ENCODE measurements at regions not wholly inside any gene's neighbourhood (a gene's known extent, or its start where the extent isn't known, plus 50 kb on each side); places are given as distances from the start of the nearest gene placed in this dataset.

GRCh38 chr6:23308166-23308565, 738.8 kb downstream of the HDGFL1 start:
- no peak overlapping the region for H3K4me3 ChIP-seq
- no peaks in the 10 kb centered on the region for H3K4me1 ChIP-seq
- intact Hi-C loops (cut with DNase I): no loop called here
- TF ChIP-seq CTCF (IDR thresholded peaks at IDR 0.05): no peak
- 63% methylated on average over 3 of the region's 3 CpGs for WGBS, 3 donors
- no peak for ATAC-seq
- no peak overlapping the region for H3K27ac ChIP-seq
- H3K9me3 ChIP-seq: no peaks in the 10 kb centered on the region
- no peaks in the 10 kb centered on the region for H3K36me3 ChIP-seq (ENCODE audit: insufficient read depth in 1 of 2, low read depth in 1 of 2)
- H3K27me3 ChIP-seq (ENCODE audit: insufficient read depth in 3 of 3, low read length in 2 of 3): no peaks in the 10 kb centered on the region
- no peak for DNase-seq

GRCh38 chr6:23311211-23311610, 741.8 kb downstream of the HDGFL1 start:
- no peaks in the 10 kb centered on the region for H3K4me1 ChIP-seq
- no peak for TF ChIP-seq CTCF (IDR thresholded peaks at IDR 0.05)
- no peaks in the 10 kb centered on the region for H3K36me3 ChIP-seq (ENCODE audit: insufficient read depth in 1 of 2, low read depth in 1 of 2)
- WGBS, 3 donors: 82 to 95% (median 87%) methylated on average over 2 of the region's 2 CpGs
- DNase-seq (no peak), ATAC-seq (no peak)
- H3K27me3 ChIP-seq (ENCODE audit: insufficient read depth in 3 of 3, low read length in 2 of 3): no peaks in the 10 kb centered on the region
- intact Hi-C loops (cut with DNase I): no loop called here
- no peak overlapping the region for H3K4me3 ChIP-seq
- no peak overlapping the region for H3K27ac ChIP-seq
- H3K9me3 ChIP-seq: no peaks in the 10 kb centered on the region

- H3K4me3 ChIP-seq: no peak overlapping the region
- H3K36me3 ChIP-seq (ENCODE audit: insufficient read depth in 1 of 2, low read depth in 1 of 2): no peaks in the 10 kb centered on the region
- intact Hi-C loops (cut with DNase I): no loop called here
- no peak overlapping the region for H3K27ac ChIP-seq
- no peak for ATAC-seq
- no peaks in the 10 kb centered on the region for H3K9me3 ChIP-seq
- H3K27me3 ChIP-seq (ENCODE audit: insufficient read depth in 3 of 3, low read length in 2 of 3): no peaks in the 10 kb centered on the region
- TF ChIP-seq CTCF (IDR thresholded peaks at IDR 0.05): no peak
- 47 to 90% (median 89%) methylated on average over 1 of the region's 1 CpG for WGBS, 3 donors
- no peaks in the 10 kb centered on the region for H3K4me1 ChIP-seq
- DNase-seq: no peak
These were observed 746.8 kb downstream of the HDGFL1 start for GRCh38 chr6:23316131-23316530.

GRCh38 chr6:23316931-23317330, 747.6 kb downstream of the HDGFL1 start:
- H3K36me3 ChIP-seq (ENCODE audit: insufficient read depth in 1 of 2, low read depth in 1 of 2): no peaks in the 10 kb centered on the region
- no peaks in the 10 kb centered on the region for H3K9me3 ChIP-seq
- no peaks in the 10 kb centered on the region for H3K4me1 ChIP-seq
- no peak overlapping the region for H3K4me3 ChIP-seq
- WGBS, 3 donors: 57 to 75% (median 66%) methylated on average over 1 of the region's 1 CpG
- H3K27ac ChIP-seq: no peak overlapping the region
- no peaks in the 10 kb centered on the region for H3K27me3 ChIP-seq (ENCODE audit: insufficient read depth in 3 of 3, low read length in 2 of 3)
- no peak for TF ChIP-seq CTCF (IDR thresholded peaks at IDR 0.05)
- ATAC-seq (no peak), DNase-seq (no peak)
- intact Hi-C loops (cut with DNase I): no loop called here

GRCh38 chr6:23319582-23319981, 750.2 kb downstream of the HDGFL1 start:
- 73 to 80% (median 78%) methylated on average over 3 of the region's 3 CpGs for WGBS, 3 donors
- intact Hi-C loops (cut with DNase I): no loop called here
- TF ChIP-seq CTCF (IDR thresholded peaks at IDR 0.05): no peak
- Histone ChIP-seq H3K36me3 (ENCODE audit: insufficient read depth in 1 of 2, low read depth in 1 of 2) (no peaks in the 10 kb centered on the region), H3K9me3 (no peaks in the 10 kb centered on the region), H3K27ac (no peak overlapping the region), H3K4me1 (no peaks in the 10 kb centered on the region), H3K4me3 (no peak overlapping the region), H3K27me3 (ENCODE audit: insufficient read depth in 3 of 3, low read length in 2 of 3) (no peaks in the 10 kb centered on the region)
- DNase-seq (no peak), ATAC-seq (no peak)
